HG02981 (cell line): ENCODE measurements at regions not wholly inside any gene's neighbourhood (a gene's known extent, or its start where the extent isn't known, plus 50 kb on each side); places are given as distances from the start of the nearest gene placed in this dataset.
"Not testable (repeated sequence)": the region's sequence is repeated elsewhere in the genome, so short reads cannot be mapped to it uniquely, and the experiment has no call there.

ENCODE experiments used
- ATAC-seq: cut with Tn5 transposase; IDR thresholded peaks from one replicate; pipeline ENCODE4 v1.9.1; 2021; ENCODE audit warnings: mild to moderate bottlenecking, moderate library complexity; ENCODE audit not compliant: unreplicated experiment

- no peak for ATAC-seq
Observed at GRCh38 chr16:64375391-64375980, 746.4 kb downstream of the CDH11 start.

DNA sequence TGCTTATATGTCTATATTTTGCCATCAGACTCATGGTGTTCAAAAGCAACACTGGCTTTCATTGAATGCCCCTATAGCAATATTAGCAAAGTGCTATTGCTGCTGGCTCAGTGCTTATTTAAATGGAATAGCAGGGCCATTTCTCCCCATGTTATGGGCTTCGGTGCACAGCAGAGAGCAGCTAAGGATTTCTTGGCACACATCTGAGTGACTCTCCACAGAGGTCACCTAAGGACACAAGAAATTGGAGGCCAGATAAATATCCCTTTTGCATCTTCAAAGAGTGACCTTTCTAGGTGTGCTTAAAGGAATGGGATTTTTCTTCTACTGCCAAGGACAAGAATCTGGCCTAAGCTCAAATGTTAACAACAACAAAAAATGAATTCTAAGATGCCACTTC is 751.8 kb downstream of the CDH11 start:
- no peak for ATAC-seq

- ATAC-seq, result no peak
Observed at GRCh38 chr16:64365448-64365931, 756.4 kb downstream of the CDH11 start.

DNA sequence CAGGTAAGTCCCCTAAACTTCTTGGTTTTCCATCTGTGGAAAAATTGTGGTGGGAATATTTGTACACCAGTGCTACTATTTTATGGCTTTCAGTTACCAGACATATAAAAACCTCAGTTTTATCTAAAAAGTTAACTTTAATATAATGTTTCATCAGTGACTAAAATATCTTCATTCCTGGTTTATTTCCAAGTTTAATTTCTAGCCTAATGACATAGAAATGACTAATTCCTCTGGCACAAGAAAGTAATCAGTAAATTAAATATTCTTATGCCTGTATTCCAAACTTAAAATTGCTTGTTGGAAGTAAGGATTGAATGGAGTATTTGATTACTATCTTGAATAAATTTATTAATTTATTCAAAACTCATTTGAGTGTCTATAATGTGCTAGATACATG is 757.0 kb downstream of the CDH11 start:
- ATAC-seq, result no peak

DNA sequence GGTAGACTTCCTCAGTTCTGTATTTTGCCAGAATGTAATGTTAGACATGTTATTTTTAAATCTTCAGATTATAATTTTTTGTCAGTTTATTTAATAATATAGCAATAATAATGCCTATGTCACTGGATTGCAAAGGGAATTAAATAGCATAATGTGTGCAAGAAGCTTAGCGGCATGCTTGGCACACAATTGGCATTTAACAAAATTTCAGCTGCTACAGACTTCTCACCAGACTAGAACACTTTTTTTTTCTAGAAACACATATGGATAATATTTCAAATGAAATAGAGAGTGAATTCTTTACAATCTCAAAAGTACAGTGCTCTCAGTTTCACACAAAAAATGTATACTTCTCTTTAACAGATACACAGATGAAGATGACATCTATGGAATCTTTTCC is 757.4 kb downstream of the CDH11 start:
- no peak for ATAC-seq

GRCh38 chr16:64364016-64364415 is 757.8 kb downstream of the CDH11 start:
- ATAC-seq, result no peak

DNA sequence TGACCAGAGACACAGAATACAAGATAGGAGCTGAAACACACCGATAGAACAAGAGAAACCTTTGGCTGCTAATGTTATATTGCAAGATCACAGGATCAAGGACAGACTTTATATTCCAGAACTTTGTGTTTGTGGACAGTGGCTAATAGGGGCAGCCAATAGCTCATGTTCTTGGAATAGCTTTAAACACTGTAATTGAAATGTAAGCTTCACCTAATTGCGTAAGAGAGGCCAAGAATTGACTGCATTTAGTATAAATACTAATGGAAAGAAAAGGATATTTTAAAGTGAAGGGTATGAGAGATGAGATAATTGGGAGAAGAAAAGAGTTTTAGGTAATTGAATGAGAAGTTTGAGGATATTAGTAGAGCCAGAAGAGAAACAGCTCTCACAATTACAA is 758.8 kb downstream of the CDH11 start:
- ATAC-seq, result no peak

DNA sequence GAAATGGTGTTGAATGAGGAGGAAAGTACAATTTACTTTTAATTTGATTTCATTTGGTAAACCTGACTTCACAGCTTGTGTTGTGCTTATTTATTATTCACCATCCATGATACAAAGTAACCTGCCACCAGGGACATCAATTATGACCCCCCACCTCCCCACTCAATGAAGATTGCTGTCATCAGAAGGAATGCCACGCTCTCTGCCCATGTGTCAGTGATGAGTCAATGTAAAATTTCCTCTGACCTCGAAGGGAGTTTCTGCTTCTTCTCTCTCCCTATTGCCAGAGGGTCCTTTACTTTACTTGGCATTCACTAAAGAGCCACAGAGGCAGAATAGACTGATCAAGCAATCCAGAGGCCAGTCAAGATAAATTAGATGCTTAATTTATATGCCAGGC is 759.7 kb downstream of the CDH11 start:
- ATAC-seq, result no peak

GRCh38 chr16:64361753-64362152 is 760.1 kb downstream of the CDH11 start:
- no peak for ATAC-seq

- no peak for ATAC-seq
Observed at GRCh38 chr16:64358291-64358690, 763.6 kb downstream of the CDH11 start.

GRCh38 chr16:64356267-64356666 is 765.6 kb downstream of the CDH11 start:
- ATAC-seq, result no peak

GRCh38 chr16:64352246-64352645 is 769.6 kb downstream of the CDH11 start:
- ATAC-seq, result no peak

DNA sequence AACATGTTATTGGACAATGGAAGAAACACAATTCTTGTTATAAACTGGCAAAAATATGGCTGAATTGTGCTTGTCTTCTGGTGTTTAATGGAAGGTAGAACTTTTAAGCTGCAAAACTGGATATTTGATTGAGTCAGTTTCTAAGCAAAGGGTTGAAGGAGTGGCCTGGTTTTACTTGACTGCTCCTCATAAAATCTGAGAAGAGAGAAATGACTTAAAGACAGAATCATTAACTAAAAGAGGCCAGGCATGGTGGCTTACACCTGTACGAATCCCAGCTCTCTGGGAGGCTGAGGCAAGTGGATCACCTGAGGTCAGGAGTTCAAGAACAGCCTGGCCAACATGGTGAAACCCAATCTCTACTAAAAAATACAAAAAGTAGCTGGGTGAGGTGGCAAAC is 770.7 kb downstream of the CDH11 start:
- ATAC-seq, result no peak

- ATAC-seq, result no peak
Observed at GRCh38 chr16:64346080-64346479, 775.8 kb downstream of the CDH11 start.

GRCh38 chr16:64345142-64345541 is 776.7 kb downstream of the CDH11 start:
- no peak for ATAC-seq

- not testable (repeated sequence) for ATAC-seq
Observed at GRCh38 chr16:64343820-64344443, 777.9 kb downstream of the CDH11 start.

DNA sequence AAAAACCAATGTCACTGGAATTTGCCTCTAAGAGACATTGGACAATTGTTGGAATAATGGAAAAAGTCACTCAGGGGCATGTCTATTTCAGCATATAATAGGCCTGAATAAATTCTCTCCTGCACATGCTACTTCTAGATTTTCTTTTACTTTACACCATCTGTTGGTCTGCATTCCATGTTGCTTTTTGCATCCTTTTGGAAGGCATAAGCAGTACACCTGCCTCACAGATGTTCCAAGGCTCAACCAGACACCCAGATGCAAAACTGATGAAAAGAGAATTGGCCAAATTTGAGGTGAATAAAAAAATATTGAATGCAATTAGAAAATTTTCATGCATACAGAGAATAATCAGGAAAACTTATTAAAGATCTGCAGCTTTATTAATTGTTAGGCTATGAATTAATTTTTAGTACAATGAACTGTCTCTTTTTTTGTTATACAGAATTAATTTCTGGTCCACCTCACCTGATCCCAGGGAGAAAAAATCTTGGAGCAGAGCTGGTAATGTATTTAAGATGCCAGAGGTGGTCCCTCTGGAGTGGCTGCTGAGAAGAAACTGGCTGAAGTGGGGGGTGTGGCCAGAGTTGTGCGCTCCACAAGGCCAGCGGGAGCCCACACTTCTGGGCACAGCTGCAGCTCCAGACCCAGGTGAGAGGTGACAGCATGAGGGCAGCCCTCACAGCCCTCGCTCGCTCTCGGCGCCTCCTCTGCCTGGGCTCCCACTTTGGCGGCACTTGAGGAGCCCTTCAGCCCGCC is 778.6 kb downstream of the CDH11 start:
- no peak for ATAC-seq

GRCh38 chr16:64341336-64341735 is 780.5 kb downstream of the CDH11 start:
- not testable (repeated sequence) for ATAC-seq

- ATAC-seq, result no peak
Observed at GRCh38 chr16:64339052-64339770, 782.7 kb downstream of the CDH11 start.

- ATAC-seq, result no peak
Observed at GRCh38 chr16:64321881-64322280, 800.0 kb downstream of the CDH11 start.

DNA sequence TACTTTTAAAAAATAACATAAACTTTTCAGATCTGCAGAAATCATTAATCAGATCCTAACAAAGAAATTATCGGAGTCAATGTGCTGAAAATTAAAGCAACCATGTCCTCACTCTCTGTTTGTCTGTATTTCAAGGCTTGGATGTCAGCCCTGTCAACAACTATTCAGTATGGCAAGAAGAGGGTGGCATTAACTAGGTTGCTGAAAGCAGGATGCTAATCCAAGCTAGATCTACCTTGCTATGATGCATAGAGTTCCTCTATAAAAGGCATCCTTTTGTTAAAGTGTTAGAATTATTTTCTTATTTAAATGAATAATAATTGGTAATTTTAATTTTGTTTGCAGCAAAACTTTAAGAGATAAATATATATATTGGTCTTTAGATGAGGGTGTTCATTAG is 800.8 kb downstream of the CDH11 start:
- no peak for ATAC-seq
